RWPE1 (cell line): ENCODE measurements at regions not wholly inside any gene's neighbourhood (a gene's known extent, or its start where the extent isn't known, plus 50 kb on each side); places are given as distances from the start of the nearest gene placed in this dataset.

Experiments used
- CTCF ChIA-PET: fragments of 350-600 bp; sonication (Branson Sonifier 250); formaldehyde crosslinking; extraction: SDS; loops from one replicate; lab custom pipeline; 2021; lab: Yijun Ruan, JAX
- POLR2A ChIA-PET: fragments of 400-600 bp; formaldehyde crosslinking; extraction: SDS; loops from one replicate; lab custom pipeline; 2020; ENCODE audit warnings: antibody characterized with exemption; ENCODE audit not compliant: low non-redundant PET; lab: Yijun Ruan, JAX
- DNase-seq: peaks from one replicate; pipeline ENCODE4 v3.0.0; 2012; ENCODE audit warnings: low spot score
- H3K27ac ChIP-seq: fragments of 450-650 bp; 2 replicates; pipeline ENCODE4 v1.5.1; 2017
- TF ChIP-seq, protein P1 (sequence below): fragments of 450-650 bp; conservative IDR thresholded peaks from 2 replicates; pipeline ENCODE4 v1.5.1; 2017; ENCODE audit warnings: low read depth, mild to moderate bottlenecking

DNA sequence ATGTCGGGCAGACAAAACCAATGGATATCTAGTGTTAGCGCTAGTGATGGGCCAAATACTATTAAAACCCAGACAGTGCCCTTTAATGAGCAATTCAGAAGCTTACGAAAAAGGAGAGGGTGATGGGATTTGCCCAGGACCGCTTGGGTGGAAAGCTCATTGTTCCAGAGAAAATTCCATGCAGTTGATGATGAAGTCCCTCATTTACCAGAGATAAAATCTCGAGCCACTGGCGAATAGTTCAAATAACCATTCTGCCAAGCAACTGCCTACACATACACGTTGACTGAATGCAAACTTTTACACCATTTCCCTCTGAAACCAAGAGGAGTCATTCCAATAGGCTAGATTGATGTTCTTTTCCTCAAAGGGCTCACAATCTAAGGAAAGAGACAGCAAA lies 73.6 kb upstream of the ARL4C start:
- ChIA-PET CTCF (no interaction called here), POLR2A (no interaction called here)
- TF ChIP-seq, protein P1, sequence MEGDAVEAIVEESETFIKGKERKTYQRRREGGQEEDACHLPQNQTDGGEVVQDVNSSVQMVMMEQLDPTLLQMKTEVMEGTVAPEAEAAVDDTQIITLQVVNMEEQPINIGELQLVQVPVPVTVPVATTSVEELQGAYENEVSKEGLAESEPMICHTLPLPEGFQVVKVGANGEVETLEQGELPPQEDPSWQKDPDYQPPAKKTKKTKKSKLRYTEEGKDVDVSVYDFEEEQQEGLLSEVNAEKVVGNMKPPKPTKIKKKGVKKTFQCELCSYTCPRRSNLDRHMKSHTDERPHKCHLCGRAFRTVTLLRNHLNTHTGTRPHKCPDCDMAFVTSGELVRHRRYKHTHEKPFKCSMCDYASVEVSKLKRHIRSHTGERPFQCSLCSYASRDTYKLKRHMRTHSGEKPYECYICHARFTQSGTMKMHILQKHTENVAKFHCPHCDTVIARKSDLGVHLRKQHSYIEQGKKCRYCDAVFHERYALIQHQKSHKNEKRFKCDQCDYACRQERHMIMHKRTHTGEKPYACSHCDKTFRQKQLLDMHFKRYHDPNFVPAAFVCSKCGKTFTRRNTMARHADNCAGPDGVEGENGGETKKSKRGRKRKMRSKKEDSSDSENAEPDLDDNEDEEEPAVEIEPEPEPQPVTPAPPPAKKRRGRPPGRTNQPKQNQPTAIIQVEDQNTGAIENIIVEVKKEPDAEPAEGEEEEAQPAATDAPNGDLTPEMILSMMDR: no peak
- DNase-seq: no peak
- no peak overlapping the region for H3K27ac ChIP-seq

DNA sequence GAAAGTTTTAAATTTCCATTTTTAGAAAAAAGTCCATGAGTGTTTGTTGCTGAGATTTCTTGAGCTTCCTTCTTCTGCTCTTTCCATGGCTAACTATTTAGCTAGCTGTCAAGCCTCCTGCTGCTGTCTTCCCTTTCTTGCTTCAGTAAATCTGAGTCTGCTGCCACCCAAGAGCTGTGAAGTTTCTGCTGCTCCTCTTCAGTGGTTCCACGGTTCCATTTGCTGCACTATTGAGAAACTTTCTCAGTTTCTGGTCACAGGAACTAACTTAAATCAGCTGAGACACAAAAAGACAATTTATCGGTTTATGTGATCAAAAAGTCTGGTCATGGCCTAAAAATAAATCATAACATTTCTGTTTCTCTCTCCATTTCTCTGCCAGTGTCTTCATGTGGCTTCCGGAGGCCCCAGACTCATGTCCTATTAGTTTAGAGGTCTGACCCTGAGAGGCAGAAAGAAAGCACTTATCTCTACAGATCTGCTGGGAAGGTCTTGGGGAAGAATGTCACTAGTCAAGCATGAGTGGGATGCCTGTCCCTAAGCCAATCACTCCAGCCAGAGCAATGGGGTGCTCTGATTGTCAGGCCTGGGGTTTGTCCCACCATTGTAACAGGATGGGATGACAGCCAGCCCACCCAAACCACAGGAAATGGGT lies 73.0 kb upstream of the ARL4C start:
- no peak overlapping the region for H3K27ac ChIP-seq
- no peak for DNase-seq
- CTCF ChIA-PET: interaction anchor here (0.8 kb wide), 1 partner anchor 13 kb away, joined by 3 read pairs; no protein-coding TSS in a partner anchor
- TF ChIP-seq, protein P1: no peak
- POLR2A ChIA-PET: no interaction called here

DNA sequence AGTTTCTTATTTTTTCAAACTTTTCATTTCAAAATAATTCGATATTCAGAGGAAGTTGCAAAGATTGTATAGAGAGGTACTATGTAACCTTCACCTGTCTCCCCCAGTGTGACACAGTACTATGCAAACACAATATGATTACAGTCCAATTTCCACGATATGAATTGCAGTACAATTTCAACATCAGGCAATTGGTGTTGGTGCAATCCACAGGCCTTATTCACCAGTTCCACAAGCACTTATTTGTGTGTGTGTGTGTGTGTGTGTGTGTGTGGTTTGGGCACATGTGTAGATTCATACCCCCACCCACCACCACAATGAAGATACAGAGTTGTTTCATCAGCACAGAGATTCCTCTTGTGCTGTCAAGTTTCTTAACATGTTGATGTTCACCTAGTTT lies 69.7 kb upstream of the ARL4C start:
- ChIA-PET POLR2A (no interaction called here), CTCF (no interaction called here)
- TF ChIP-seq, protein P1: no peak
- no peak overlapping the region for H3K27ac ChIP-seq
- DNase-seq: no peak

DNA sequence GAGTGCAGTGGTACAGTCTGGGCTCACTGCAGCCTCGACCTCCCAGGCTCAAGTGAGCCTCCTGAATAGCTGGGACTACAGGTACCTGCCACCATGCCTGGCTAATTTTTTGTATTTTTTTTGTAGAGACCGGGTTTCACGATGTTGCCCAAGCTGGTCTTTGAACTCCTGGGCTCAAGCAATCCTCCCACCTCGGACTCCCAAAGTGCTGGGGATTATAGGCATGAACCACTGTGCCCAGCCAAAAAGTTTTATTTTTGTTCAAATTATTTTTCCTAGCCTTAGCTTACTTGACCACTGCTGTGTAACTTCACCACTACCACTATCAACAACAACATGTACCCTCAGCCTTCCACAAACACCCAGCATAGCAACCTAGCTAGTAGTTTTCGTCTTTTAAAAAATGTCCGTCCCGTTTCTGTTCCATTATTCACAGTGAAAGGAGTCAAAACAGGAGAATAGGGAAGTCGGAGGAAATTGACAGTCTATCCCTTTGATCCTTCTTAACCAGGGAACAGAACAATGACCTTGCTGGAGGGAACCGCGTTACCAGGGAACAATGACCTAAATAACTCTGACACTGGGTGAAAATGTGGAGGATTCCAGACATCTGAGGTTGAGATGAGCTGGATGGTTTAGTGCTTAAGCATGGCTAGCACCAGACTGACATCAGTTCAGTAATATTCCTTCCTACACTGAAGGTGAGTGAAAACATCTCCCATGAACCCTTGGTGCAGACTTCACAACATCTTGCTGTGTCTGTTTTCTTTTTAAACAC lies 69.2 kb upstream of the ARL4C start:
- TF ChIP-seq, protein P1: no peak
- H3K27ac ChIP-seq: no peak overlapping the region
- DNase-seq: no peak
- ChIA-PET CTCF (interaction anchor here (0.6 kb wide), 2 partner anchors 49 to 747 kb away, joined by 3 to 5 read pairs; no protein-coding TSS in a partner anchor), POLR2A (no interaction called here)

DNA sequence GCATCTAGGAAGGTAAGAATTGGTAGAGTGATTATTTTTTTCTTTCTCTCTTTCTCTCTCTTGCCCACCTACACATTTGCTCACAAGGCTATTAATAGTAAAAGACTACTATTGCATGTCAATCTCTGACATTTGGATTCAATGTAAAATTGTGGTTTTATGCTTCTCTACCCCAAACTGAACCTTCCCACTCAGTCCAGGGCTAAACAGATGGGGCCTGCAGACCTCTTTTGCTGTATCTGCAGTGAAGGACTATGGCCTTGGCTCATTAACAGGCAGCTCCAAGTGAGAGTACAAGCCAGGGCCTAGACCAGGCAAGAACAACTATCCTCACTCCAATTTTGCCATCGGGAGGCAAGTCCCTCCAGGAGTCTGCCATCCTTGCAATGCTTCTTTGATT lies 68.3 kb upstream of the ARL4C start:
- H3K27ac ChIP-seq: no peak overlapping the region
- CTCF ChIA-PET: interaction anchor here (0.6 to 1.1 kb wide), 3 partner anchors 104 to 552 kb away, joined by 3 to 5 read pairs (median 5); no protein-coding TSS in a partner anchor
- POLR2A ChIA-PET: no interaction called here
- TF ChIP-seq, protein P1: no peak
- no peak for DNase-seq

DNA sequence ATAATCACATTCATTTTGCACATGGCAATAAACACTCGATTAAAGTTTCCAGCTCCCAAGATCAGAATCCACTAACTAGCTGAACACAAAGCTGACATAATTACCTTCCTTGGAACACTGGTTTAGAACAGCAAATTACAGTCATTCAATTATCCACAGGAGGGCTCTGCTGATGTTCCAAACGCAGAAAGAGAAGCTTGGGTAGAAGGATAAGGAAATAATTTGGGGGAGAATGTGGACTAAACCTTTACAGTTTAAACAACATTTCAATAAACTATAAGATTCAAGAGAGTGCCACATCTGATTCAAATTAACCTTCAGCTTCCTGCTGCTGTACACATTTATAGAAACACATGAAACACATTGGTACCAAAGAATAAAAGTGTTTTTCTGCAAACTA lies 67.8 kb upstream of the ARL4C start:
- no peak for DNase-seq
- POLR2A ChIA-PET: no interaction called here
- no peak overlapping the region for H3K27ac ChIP-seq
- CTCF ChIA-PET: interaction anchor here (0.6 to 1.1 kb wide), 7 partner anchors 20 to 1031 kb away, joined by 3 to 8 read pairs (median 4); no protein-coding TSS in a partner anchor
- TF ChIP-seq, protein P1: 0 out of 2 replicates have a peak, but pooled peaks have one; percentile 8
